HG03521 (cell line): ENCODE measurements at regions not wholly inside any gene's neighbourhood (a gene's known extent, or its start where the extent isn't known, plus 50 kb on each side); places are given as distances from the start of the nearest gene placed in this dataset.

Experiments
- ATAC-seq: cut with Tn5 transposase; IDR thresholded peaks from one replicate; pipeline ENCODE4 v1.9.1; 2021; ENCODE audit warnings: mild to moderate bottlenecking, moderate library complexity; ENCODE audit not compliant: unreplicated experiment

- no peak for ATAC-seq
These were observed 412.7 kb upstream of the BRINP1 start for GRCh38 chr9:119781886-119782285.

- no peak for ATAC-seq
These were observed 406.2 kb upstream of the BRINP1 start for GRCh38 chr9:119775410-119775809.

GRCh38 chr9:119773823-119774222, 404.6 kb upstream of the BRINP1 start:
- no peak for ATAC-seq

- no peak for ATAC-seq
These were observed 402.1 kb upstream of the BRINP1 start for GRCh38 chr9:119771341-119771740.

GRCh38 chr9:119768266-119768665, 399.0 kb upstream of the BRINP1 start:
- ATAC-seq: no peak

GRCh38 chr9:119765632-119766175, 396.5 kb upstream of the BRINP1 start:
- ATAC-seq: no peak

- no peak for ATAC-seq
These were observed 394.0 kb upstream of the BRINP1 start for GRCh38 chr9:119763260-119763659.

- ATAC-seq: no peak
These were observed 392.6 kb upstream of the BRINP1 start for GRCh38 chr9:119761812-119762211.

- ATAC-seq: no peak
These were observed 389.8 kb upstream of the BRINP1 start for GRCh38 chr9:119758990-119759389.

GRCh38 chr9:119758241-119758640, 389.0 kb upstream of the BRINP1 start:
- no peak for ATAC-seq

GRCh38 chr9:119739476-119739875, 370.2 kb upstream of the BRINP1 start:
- no peak for ATAC-seq

GRCh38 chr9:119736491-119737454, 367.5 kb upstream of the BRINP1 start:
- ATAC-seq: peak; percentile 97

GRCh38 chr9:119727988-119728387, 358.8 kb upstream of the BRINP1 start:
- no peak for ATAC-seq

- ATAC-seq: no peak
These were observed 356.8 kb upstream of the BRINP1 start for GRCh38 chr9:119726035-119726434.

- no peak for ATAC-seq
These were observed 353.1 kb upstream of the BRINP1 start for GRCh38 chr9:119722384-119722783.

- ATAC-seq: no peak
These were observed 343.1 kb upstream of the BRINP1 start for GRCh38 chr9:119712325-119712724.

- no peak for ATAC-seq
These were observed 340.2 kb upstream of the BRINP1 start for GRCh38 chr9:119709431-119709830.

GRCh38 chr9:119707228-119707845, 338.1 kb upstream of the BRINP1 start:
- no peak for ATAC-seq

- ATAC-seq: no peak
These were observed 332.4 kb upstream of the BRINP1 start for GRCh38 chr9:119701651-119702050.

GRCh38 chr9:119698535-119698934, 329.3 kb upstream of the BRINP1 start:
- no peak for ATAC-seq

GRCh38 chr9:119697996-119698395, 328.8 kb upstream of the BRINP1 start:
- ATAC-seq: no peak

GRCh38 chr9:119689879-119690278, 320.6 kb upstream of the BRINP1 start:
- ATAC-seq: no peak
